Breast epithelium (tissue), 4 donors: ENCODE measurements at regions not wholly inside any gene's neighbourhood (a gene's known extent, or its start where the extent isn't known, plus 50 kb on each side); places are given as distances from the start of the nearest gene placed in this dataset.

Experiments used
- DNase-seq, 2 donors: peaks; one replicate each; pipeline ENCODE4 v3.0.0-alpha.2; 2019; ENCODE audit warnings: low spot score in 2 of 2
- H3K27ac ChIP-seq, 2 donors: fragments of 200-600 bp; sonication (generic) in 1 of 2; one replicate each; pipeline ENCODE4 v1.5.1; 2016 to 2019; ENCODE audit warnings: mild to moderate bottlenecking in 1 of 2
- H3K27me3 ChIP-seq, 2 donors: fragments of 200-600 bp; sonication (generic) in 1 of 2; one replicate each; pipeline versions ENCODE4 v1.5.1 to v1.6.0; 2017 to 2019; ENCODE audit warnings: control low read depth in 1 of 2, mild to moderate bottlenecking in 1 of 2
- H3K36me3 ChIP-seq: fragments of 200-600 bp; one replicate; pipeline ENCODE4 v1.5.1; 2019
- H3K4me1 ChIP-seq, 2 donors: fragments of 200-600 bp; sonication (generic); one replicate each; pipeline ENCODE4 v1.5.1; 2016 to 2019; ENCODE audit warnings: control low read depth in 1 of 2
- H3K4me3 ChIP-seq, 3 donors: fragments of 200-600 bp; sonication (generic); 1 replicate in 2 of 3; 2 replicates in 1 of 3; pipeline ENCODE4 v1.5.1; 2016 to 2019; ENCODE audit warnings: mild to moderate bottlenecking in 3 of 3, moderate library complexity in 2 of 3
- H3K9me3 ChIP-seq, 2 donors: fragments of 200-600 bp; sonication (generic) in 1 of 2; one replicate each; pipeline ENCODE4 v1.5.1; 2016 to 2019; ENCODE audit warnings: control low read depth in 1 of 2
- CTCF ChIP-seq, 3 donors: fragments of 450-650 bp; IDR thresholded peaks; one replicate each; pipeline ENCODE4 v1.5.1; 2016 to 2017; ENCODE audit warnings: antibody characterized with exemption in 3 of 3, mild to moderate bottlenecking in 3 of 3, moderate library complexity in 3 of 3
- POLR2A ChIP-seq: fragments of 450-650 bp; IDR thresholded peaks from one replicate; pipeline ENCODE4 v1.6.1; 2016; ENCODE audit warnings: antibody characterized with exemption, mild to moderate bottlenecking, moderate library complexity
- POLR2AphosphoS5 ChIP-seq, 3 donors: sonication (generic); formaldehyde crosslinking; IDR thresholded peaks; one replicate each; pipeline ENCODE4 v1.6.1; 2017; ENCODE audit warnings: antibody characterized with exemption in 3 of 3
- intact Hi-C: fragments of 100-400 bp; cut with DNase I; formaldehyde crosslinking; loops from one replicate; pipeline ENCODE4 v1.15.1; 2023; ENCODE audit warnings: low total_unique reads

GRCh38 chr9:88646539-88647300 is 111.7 kb downstream of the NXNL2 start:
- intact Hi-C loops: no loop called here
- no peak for DNase-seq
- Histone ChIP-seq H3K27me3 (no peaks in the 10 kb centered on the region), H3K9me3 (peaks cover 0 to 5% of the 10 kb centered on the region in 2 donors), H3K4me3 (no peak overlapping the region), H3K4me1 (no peaks in the 10 kb centered on the region), H3K36me3 (no peaks in the 10 kb centered on the region), H3K27ac (no peak overlapping the region)
- TF ChIP-seq POLR2A (no peak), CTCF (IDR thresholded peaks at IDR 0.05) (no peak), POLR2AphosphoS5 (IDR thresholded peaks at IDR 0.05) (no peak)

GRCh38 chr9:88651682-88652633 is 117.0 kb downstream of the NXNL2 start:
- peak; percentile 58 to 68 for DNase-seq
- Histone ChIP-seq H3K27me3 (no peaks in the 10 kb centered on the region), H3K4me3 (no peak overlapping the region), H3K27ac (peak overlapping the region; percentile 35 to 68), H3K9me3 (no peaks in the 10 kb centered on the region), H3K4me1 (peaks cover 0 to 6% of the 10 kb centered on the region in 2 donors), H3K36me3 (no peaks in the 10 kb centered on the region)
- TF ChIP-seq POLR2A: no peak
- peak in 2 of 3 donors; percentile 39 to 76 for TF ChIP-seq POLR2AphosphoS5 (IDR thresholded peaks at IDR 0.05)
- TF ChIP-seq CTCF (IDR thresholded peaks at IDR 0.05): no peak
- intact Hi-C loops: no loop called here

- no peak overlapping the region for H3K4me3 ChIP-seq
- no peak for TF ChIP-seq POLR2A
- TF ChIP-seq CTCF (IDR thresholded peaks at IDR 0.05): no peak
- TF ChIP-seq POLR2AphosphoS5 (IDR thresholded peaks at IDR 0.05): no peak
- no peaks in the 10 kb centered on the region for H3K36me3 ChIP-seq
- intact Hi-C loops: no loop called here
- no peaks in the 10 kb centered on the region for H3K27me3 ChIP-seq
- peaks cover 0 to 6% of the 10 kb centered on the region in 2 donors for H3K4me1 ChIP-seq
- H3K9me3 ChIP-seq: no peaks in the 10 kb centered on the region
- peak overlapping the region in 1 of 2 donors; percentile 59 for H3K27ac ChIP-seq
- no peak for DNase-seq
Observed at GRCh38 chr9:88652876-88653275, 117.9 kb downstream of the NXNL2 start.

- no peak overlapping the region for H3K27ac ChIP-seq
- H3K36me3 ChIP-seq: no peaks in the 10 kb centered on the region
Observed at GRCh38 chr9:88653406-88653805, 118.4 kb downstream of the NXNL2 start.

More at GRCh38 chr9:88653406-88653805, 118.4 kb downstream of the NXNL2 start:
- Histone ChIP-seq H3K9me3 (no peaks in the 10 kb centered on the region), H3K4me3 (no peak overlapping the region), H3K4me1 (peaks cover 0 to 6% of the 10 kb centered on the region in 2 donors), H3K27me3 (no peaks in the 10 kb centered on the region)
- TF ChIP-seq CTCF (IDR thresholded peaks at IDR 0.05) (no peak), POLR2A (no peak), POLR2AphosphoS5 (IDR thresholded peaks at IDR 0.05) (no peak)
- no peak for DNase-seq
- intact Hi-C loops: no loop called here
